Activated CD4-positive, CD25-positive, alpha-beta regulatory T cell treated with anti-CD3 and anti-CD28 coated beads, Interleukin-2, amount 50 U/mL, for 24 hours (primary cell): ENCODE measurements at regions not wholly inside any gene's neighbourhood (a gene's known extent, or its start where the extent isn't known, plus 50 kb on each side); places are given as distances from the start of the nearest gene placed in this dataset.
"Not testable (repeated sequence)": the region's sequence is repeated elsewhere in the genome, so short reads cannot be mapped to it uniquely, and the experiment has no call there.

Source experiments
- ATAC-seq, 2 donors: fragments of 150-1000 bp; cut with Tn5 transposase; one replicate each; pipeline ENCODE4 v1.10.0; 2021; ENCODE audit warnings: mild to moderate bottlenecking in 1 of 2, moderate library complexity in 1 of 2

GRCh38 chr1:200279810-200280411 is 129.9 kb downstream of the ZNF281 start:
- no peak for ATAC-seq

- no peak for ATAC-seq
These were observed 133.9 kb downstream of the ZNF281 start for GRCh38 chr1:200275816-200276453.

- ATAC-seq, result no peak
These were observed 134.4 kb downstream of the ZNF281 start for GRCh38 chr1:200275415-200275814.

GRCh38 chr1:200274116-200274515 is 135.7 kb downstream of the ZNF281 start:
- ATAC-seq, result no peak

- no peak for ATAC-seq
These were observed 137.3 kb downstream of the ZNF281 start for GRCh38 chr1:200272481-200273068.

GRCh38 chr1:200269256-200269655 is 140.6 kb downstream of the ZNF281 start:
- ATAC-seq, result no peak

GRCh38 chr1:200267937-200268336 is 141.9 kb downstream of the ZNF281 start:
- ATAC-seq, result no peak

GRCh38 chr1:200267458-200267857 is 142.4 kb downstream of the ZNF281 start:
- ATAC-seq, result no peak

GRCh38 chr1:200266871-200267270 is 143.0 kb downstream of the ZNF281 start:
- no peak for ATAC-seq

GRCh38 chr1:200265881-200266280 is 144.0 kb downstream of the ZNF281 start:
- no peak for ATAC-seq

GRCh38 chr1:200265104-200265503 is 144.7 kb downstream of the ZNF281 start:
- ATAC-seq, result no peak

GRCh38 chr1:200263203-200263602 is 146.6 kb downstream of the ZNF281 start:
- no peak for ATAC-seq

- no peak for ATAC-seq
These were observed 147.4 kb downstream of the ZNF281 start for GRCh38 chr1:200262326-200262965.

GRCh38 chr1:200260597-200261335 is 149.1 kb downstream of the ZNF281 start:
- ATAC-seq, result no peak

- no peak for ATAC-seq
These were observed 151.1 kb downstream of the ZNF281 start for GRCh38 chr1:200258447-200259375.

GRCh38 chr1:200257235-200257634 is 152.6 kb downstream of the ZNF281 start:
- no peak for ATAC-seq

- not testable (repeated sequence) for ATAC-seq
These were observed 155.2 kb downstream of the ZNF281 start for GRCh38 chr1:200254602-200255001.

GRCh38 chr1:200253774-200254495 is 155.9 kb downstream of the ZNF281 start:
- peak; percentile 38 to 56 for ATAC-seq

GRCh38 chr1:200252531-200252930 is 157.3 kb downstream of the ZNF281 start:
- ATAC-seq, result no peak

GRCh38 chr1:200250469-200250868 is 159.4 kb downstream of the ZNF281 start:
- ATAC-seq, result no peak

GRCh38 chr1:200248541-200248940 is 161.3 kb downstream of the ZNF281 start:
- ATAC-seq, result no peak
